Fibroblast of lung (primary cell): ENCODE measurements at regions not wholly inside any gene's neighbourhood (a gene's known extent, or its start where the extent isn't known, plus 50 kb on each side); places are given as distances from the start of the nearest gene placed in this dataset.

Source experiments
- CTCF ChIP-seq, 2 donors: IDR thresholded peaks in 1 of 2; conservative IDR thresholded peaks in 1 of 2; 1 replicate in 1 of 2; 2 replicates in 1 of 2; pipeline ENCODE4 v1.5.1; 2011 to 2012; ENCODE audit warnings: low read length in 2 of 2, control low read depth in 1 of 2, inconsistent platforms in 1 of 2, low read depth in 1 of 2, mild to moderate bottlenecking in 1 of 2
- EZH2 ChIP-seq: IDR thresholded peaks from 2 replicates; pipeline ENCODE4 v1.5.1; 2012; ENCODE audit warnings: low read length, control low read depth, mild to moderate bottlenecking; ENCODE audit errors: missing control alignments

DNA sequence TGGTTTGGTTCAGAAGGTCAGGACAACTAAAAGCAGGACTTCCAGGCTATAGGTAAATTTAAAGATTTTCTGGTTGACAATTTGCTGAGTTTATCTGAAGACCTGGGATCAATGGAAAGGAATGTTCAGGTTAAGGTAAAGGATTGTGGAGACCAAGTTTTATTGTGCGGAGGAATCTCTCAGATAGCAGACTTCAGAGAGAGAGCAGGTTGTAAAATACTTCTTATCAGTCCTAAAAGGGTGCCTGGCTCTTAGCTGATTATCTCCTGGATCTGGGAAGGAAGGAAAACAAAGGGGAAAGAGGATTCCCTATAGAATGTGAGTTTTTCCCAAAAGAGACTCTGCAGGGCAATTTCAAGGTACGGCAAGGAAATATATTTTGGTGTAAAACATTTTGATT lies 851.5 kb downstream of the DACH1 start:
- TF ChIP-seq CTCF (conservative IDR thresholded peaks at IDR 0.05 in 1 of 2, IDR thresholded peaks at IDR 0.05 in 1 of 2; ENCODE audit: low read depth in 1 of 2, low read length in 2 of 2) (no peak), EZH2 (no peak)
